SK-N-SH treated with all-trans-retinoic acid at 6 μM for 48 hours (cell line): ENCODE measurements at regions not wholly inside any gene's neighbourhood (a gene's known extent, or its start where the extent isn't known, plus 50 kb on each side); places are given as distances from the start of the nearest gene placed in this dataset.

Experiments
- ARNTL ChIP-seq: fragments of 450-650 bp; formaldehyde crosslinking; IDR thresholded peaks from 2 replicates; pipeline ENCODE4 v1.5.0; 2020; ENCODE audit warnings: low read depth, mild to moderate bottlenecking, moderate library complexity, borderline replicate concordance
- ESRRG ChIP-seq: fragments of 250-450 bp; sonication (Bioruptor Pico); IDR thresholded peaks from 2 replicates; pipeline ENCODE4 v1.6.1; 2021; ENCODE audit warnings: mild to moderate bottlenecking
- GLIS3 ChIP-seq: fragments of 250-450 bp; sonication (Bioruptor Pico); IDR thresholded peaks from 2 replicates; pipeline ENCODE4 v1.5.0; 2020; ENCODE audit warnings: mild to moderate bottlenecking, moderate library complexity
- RARB ChIP-seq: fragments of 250-450 bp; sonication (Bioruptor Pico); IDR thresholded peaks from 2 replicates; pipeline ENCODE4 v1.8.0; 2021; ENCODE audit warnings: mild to moderate bottlenecking, moderate library complexity
- TOX ChIP-seq: fragments of 250-450 bp; sonication (Bioruptor Pico); IDR thresholded peaks from 2 replicates; pipeline ENCODE4 v1.8.0; 2021; ENCODE audit warnings: mild to moderate bottlenecking, moderate library complexity, borderline replicate concordance
- ZFP3 ChIP-seq: fragments of 250-450 bp; sonication (Bioruptor Pico); IDR thresholded peaks from 2 replicates; pipeline ENCODE4 v1.5.0; 2020; ENCODE audit warnings: mild to moderate bottlenecking, moderate library complexity
- TF ChIP-seq, protein P1 (sequence below): fragments of 250-450 bp; sonication (Bioruptor Pico); IDR thresholded peaks from 2 replicates; pipeline ENCODE4 v1.5.1; 2021; ENCODE audit warnings: mild to moderate bottlenecking, moderate library complexity
- TF ChIP-seq, protein P2 (sequence below): fragments of 250-450 bp; sonication (Bioruptor Pico); IDR thresholded peaks from 2 replicates; pipeline ENCODE4 v1.5.1; 2020; ENCODE audit warnings: low read depth, mild to moderate bottlenecking, moderate library complexity
- TF ChIP-seq, protein P3 (sequence below): fragments of 250-450 bp; sonication (Bioruptor Pico); IDR thresholded peaks from 2 replicates; pipeline ENCODE4 v1.8.0; 2020; ENCODE audit warnings: mild to moderate bottlenecking, moderate library complexity, borderline replicate concordance

DNA sequence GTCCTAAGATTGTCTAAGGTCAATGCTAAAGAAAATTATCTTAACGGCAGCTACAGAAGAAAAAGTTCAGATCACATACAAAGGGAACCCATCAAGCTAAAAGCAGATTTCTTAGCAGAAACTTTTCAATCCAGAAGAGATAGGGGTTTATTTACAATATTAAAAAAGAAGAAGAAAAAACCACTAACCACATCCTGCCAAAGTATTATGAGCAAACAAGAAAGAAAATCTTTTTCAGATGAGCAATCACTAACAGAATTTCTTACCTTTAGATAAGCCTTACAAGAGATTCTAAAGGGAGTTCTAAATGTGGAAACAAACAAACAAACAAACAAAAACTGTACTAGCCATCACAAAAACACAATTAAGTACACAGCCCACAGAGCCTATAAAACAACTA, 1015.8 kb upstream of the EPHA6 start:
- no peak for TF ChIP-seq RARB (CRISPR knock-in tag)
- TF ChIP-seq, protein P1, sequence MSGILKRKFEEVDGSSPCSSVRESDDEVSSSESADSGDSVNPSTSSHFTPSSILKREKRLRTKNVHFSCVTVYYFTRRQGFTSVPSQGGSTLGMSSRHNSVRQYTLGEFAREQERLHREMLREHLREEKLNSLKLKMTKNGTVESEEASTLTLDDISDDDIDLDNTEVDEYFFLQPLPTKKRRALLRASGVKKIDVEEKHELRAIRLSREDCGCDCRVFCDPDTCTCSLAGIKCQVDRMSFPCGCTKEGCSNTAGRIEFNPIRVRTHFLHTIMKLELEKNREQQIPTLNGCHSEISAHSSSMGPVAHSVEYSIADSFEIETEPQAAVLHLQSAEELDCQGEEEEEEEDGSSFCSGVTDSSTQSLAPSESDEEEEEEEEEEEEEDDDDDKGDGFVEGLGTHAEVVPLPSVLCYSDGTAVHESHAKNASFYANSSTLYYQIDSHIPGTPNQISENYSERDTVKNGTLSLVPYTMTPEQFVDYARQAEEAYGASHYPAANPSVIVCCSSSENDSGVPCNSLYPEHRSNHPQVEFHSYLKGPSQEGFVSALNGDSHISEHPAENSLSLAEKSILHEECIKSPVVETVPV (CRISPR knock-in tag): no peak
- no peak for TF ChIP-seq ZFP3 (CRISPR knock-in tag)
- TF ChIP-seq TOX (CRISPR knock-in tag): no peak
- TF ChIP-seq ESRRG: no peak
- TF ChIP-seq ARNTL (CRISPR knock-in tag): no peak
- TF ChIP-seq GLIS3: no peak
- TF ChIP-seq, protein P2, sequence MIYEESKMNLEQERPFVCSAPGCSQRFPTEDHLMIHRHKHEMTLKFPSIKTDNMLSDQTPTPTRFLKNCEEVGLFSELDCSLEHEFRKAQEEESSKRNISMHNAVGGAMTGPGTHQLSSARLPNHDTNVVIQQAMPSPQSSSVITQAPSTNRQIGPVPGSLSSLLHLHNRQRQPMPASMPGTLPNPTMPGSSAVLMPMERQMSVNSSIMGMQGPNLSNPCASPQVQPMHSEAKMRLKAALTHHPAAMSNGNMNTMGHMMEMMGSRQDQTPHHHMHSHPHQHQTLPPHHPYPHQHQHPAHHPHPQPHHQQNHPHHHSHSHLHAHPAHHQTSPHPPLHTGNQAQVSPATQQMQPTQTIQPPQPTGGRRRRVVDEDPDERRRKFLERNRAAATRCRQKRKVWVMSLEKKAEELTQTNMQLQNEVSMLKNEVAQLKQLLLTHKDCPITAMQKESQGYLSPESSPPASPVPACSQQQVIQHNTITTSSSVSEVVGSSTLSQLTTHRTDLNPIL (CRISPR knock-in tag): no peak
- TF ChIP-seq, protein P3, sequence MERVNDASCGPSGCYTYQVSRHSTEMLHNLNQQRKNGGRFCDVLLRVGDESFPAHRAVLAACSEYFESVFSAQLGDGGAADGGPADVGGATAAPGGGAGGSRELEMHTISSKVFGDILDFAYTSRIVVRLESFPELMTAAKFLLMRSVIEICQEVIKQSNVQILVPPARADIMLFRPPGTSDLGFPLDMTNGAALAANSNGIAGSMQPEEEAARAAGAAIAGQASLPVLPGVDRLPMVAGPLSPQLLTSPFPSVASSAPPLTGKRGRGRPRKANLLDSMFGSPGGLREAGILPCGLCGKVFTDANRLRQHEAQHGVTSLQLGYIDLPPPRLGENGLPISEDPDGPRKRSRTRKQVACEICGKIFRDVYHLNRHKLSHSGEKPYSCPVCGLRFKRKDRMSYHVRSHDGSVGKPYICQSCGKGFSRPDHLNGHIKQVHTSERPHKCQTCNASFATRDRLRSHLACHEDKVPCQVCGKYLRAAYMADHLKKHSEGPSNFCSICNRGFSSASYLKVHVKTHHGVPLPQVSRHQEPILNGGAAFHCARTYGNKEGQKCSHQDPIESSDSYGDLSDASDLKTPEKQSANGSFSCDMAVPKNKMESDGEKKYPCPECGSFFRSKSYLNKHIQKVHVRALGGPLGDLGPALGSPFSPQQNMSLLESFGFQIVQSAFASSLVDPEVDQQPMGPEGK (CRISPR knock-in tag): no peak
